Right hindlimb (tissue), 1 donor: ENCODE measurements at regions not wholly inside any gene's neighbourhood (a gene's known extent, or its start where the extent isn't known, plus 50 kb on each side); places are given as distances from the start of the nearest gene placed in this dataset.

Experiments
- DNase-seq: peaks from one replicate; pipeline ENCODE4 v3.0.0-alpha.2; 2018

DNA sequence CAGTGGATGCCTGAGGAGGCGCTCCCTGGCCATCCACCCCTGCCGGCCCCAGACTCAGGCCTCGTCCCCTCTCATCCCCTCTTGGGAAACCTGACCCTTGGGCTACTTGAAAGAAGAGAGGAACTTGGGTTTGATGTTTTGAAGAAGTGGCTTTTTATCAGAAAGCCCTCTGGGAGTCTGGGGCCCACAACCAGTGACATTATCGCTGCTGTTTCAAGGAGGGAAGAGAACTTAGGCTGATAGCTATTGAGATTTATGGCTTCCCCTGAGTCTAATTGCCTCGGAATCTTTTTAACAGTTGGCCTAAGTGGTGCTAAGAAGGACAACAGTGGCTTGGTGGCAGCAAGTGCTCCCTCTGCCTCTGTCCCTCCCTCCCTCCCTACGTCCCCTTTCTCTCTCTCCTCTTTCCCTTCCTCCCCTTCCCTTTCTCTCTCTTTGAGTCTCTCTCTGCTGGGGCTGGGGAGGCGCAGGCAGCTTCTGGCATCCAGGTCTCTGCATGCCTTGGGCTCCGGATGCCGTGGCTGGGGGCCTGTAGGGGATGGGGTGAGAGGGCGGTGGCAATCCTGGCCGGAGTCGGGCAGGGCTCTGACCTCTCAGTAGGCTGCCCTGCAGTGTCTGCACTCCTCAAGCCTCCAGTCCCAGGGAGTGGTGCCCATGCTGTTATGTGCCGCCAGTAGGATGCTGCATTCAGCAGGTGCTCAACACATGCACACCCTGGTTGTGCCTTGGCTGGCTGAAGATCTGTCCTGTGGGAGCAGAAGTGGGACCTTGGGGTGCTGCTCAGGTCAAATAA is 49.6 kb upstream of the RXRA start:
- DNase-seq, result no peak
